OCI-M1 (cell line): ENCODE measurements at regions not wholly inside any gene's neighbourhood (a gene's known extent, or its start where the extent isn't known, plus 50 kb on each side); places are given as distances from the start of the nearest gene placed in this dataset.

ENCODE experiments used
- DNase-seq: peaks from one replicate; lab custom pipeline; 2025; lab: John Stamatoyannopoulos, UW

GRCh38 chr5:114250536-114250935 is 111.3 kb upstream of the KCNN2 start:
- DNase-seq, result no peak

- DNase-seq, result no peak
These were observed 109.6 kb upstream of the KCNN2 start for GRCh38 chr5:114252226-114252625.

- no peak for DNase-seq
These were observed 106.6 kb upstream of the KCNN2 start for GRCh38 chr5:114255260-114255659.

GRCh38 chr5:114261989-114262388 is 99.9 kb upstream of the KCNN2 start:
- no peak for DNase-seq

GRCh38 chr5:114265432-114266060 is 96.3 kb upstream of the KCNN2 start:
- DNase-seq, result no peak

GRCh38 chr5:114266374-114266773 is 95.5 kb upstream of the KCNN2 start:
- DNase-seq, result no peak

- no peak for DNase-seq
These were observed 65.7 kb upstream of the KCNN2 start for GRCh38 chr5:114296191-114296590.

- no peak for DNase-seq
These were observed 64.0 kb upstream of the KCNN2 start for GRCh38 chr5:114297915-114298314.

- DNase-seq, result no peak
These were observed 56.3 kb upstream of the KCNN2 start for GRCh38 chr5:114305402-114306207.

GRCh38 chr5:114308017-114308416 is 53.9 kb upstream of the KCNN2 start:
- DNase-seq, result no peak

- DNase-seq, result no peak
These were observed 53.4 kb upstream of the KCNN2 start for GRCh38 chr5:114308508-114308907.

- DNase-seq, result no peak
These were observed 51.2 kb upstream of the KCNN2 start for GRCh38 chr5:114310666-114311065.

GRCh38 chr5:114311281-114311680 is 50.6 kb upstream of the KCNN2 start:
- no peak for DNase-seq

GRCh38 chr5:114311968-114312367 is 49.9 kb upstream of the KCNN2 start:
- no peak for DNase-seq
